ENCODE measurements at regions not wholly inside any gene's neighbourhood (a gene's known extent, or its start where the extent isn't known, plus 50 kb on each side); places are given as distances from the start of the nearest gene placed in this dataset.
"Not testable (repeated sequence)": the region's sequence is repeated elsewhere in the genome, so short reads cannot be mapped to it uniquely, and the experiment has no call there.

GRCh38 chr5:163165277-163165676 is 272.1 kb upstream of the CCNG1 start:
- Histone ChIP-seq H2AFZ (ENCODE audit: low read length) (no peak overlapping the region), H3K36me3 (ENCODE audit: control insufficient read depth, insufficient read depth, low read length) (no peaks in the 10 kb centered on the region), H3K4me1 (ENCODE audit: control insufficient read depth, extremely low read depth, insufficient read depth, low read length) (no peaks in the 10 kb centered on the region), H3K79me2 (ENCODE audit: control insufficient read depth, insufficient read depth, low read length) (no peaks in the 10 kb centered on the region), H3K9ac (ENCODE audit: insufficient read depth, low read length) (no peak overlapping the region), H3K4me3 (replicated peaks in 1 of 4; ENCODE audit: control extremely low read depth in 1 of 4, insufficient read depth in 1 of 4, low read depth in 3 of 4, low read length in 4 of 4) (no peak overlapping the region), H3K4me2 (ENCODE audit: extremely low read depth, insufficient read depth, low read length) (no peak overlapping the region), H3K27me3 (ENCODE audit: control insufficient read depth, insufficient read depth, low read length) (no peaks in the 10 kb centered on the region), H3K27ac (ENCODE audit: insufficient read depth, low read length) (no peak overlapping the region), H4K20me1 (ENCODE audit: control insufficient read depth, extremely low read depth, insufficient read depth, low read length) (no peaks in the 10 kb centered on the region), H3K9me3 (ENCODE audit: control insufficient read depth, insufficient read depth, low read depth, low read length) (no peaks in the 10 kb centered on the region)
- TF ChIP-seq CTCF (conservative IDR thresholded peaks at IDR 0.05 in 1 of 2, IDR thresholded peaks at IDR 0.05 in 1 of 2; ENCODE audit: low read depth in 1 of 2, low read length in 2 of 2), result no peak
- no peak for TF ChIP-seq EZH2 (IDR thresholded peaks at IDR 0.05; ENCODE audit: low read length, missing control alignments)
- DNase-seq (ENCODE audit: low read depth in 2 of 2), result no peak

GRCh38 chr5:163170161-163170560 is 267.2 kb upstream of the CCNG1 start:
- H2AFZ ChIP-seq (ENCODE audit: low read length); H3K9ac ChIP-seq (ENCODE audit: insufficient read depth, low read length); H3K4me2 ChIP-seq (ENCODE audit: extremely low read depth, insufficient read depth, low read length); H3K79me2 ChIP-seq (ENCODE audit: control insufficient read depth, insufficient read depth, low read length); H3K4me3 ChIP-seq (replicated peaks in 1 of 4; ENCODE audit: control extremely low read depth in 1 of 4, insufficient read depth in 1 of 4, low read depth in 3 of 4, low read length in 4 of 4); H3K27ac ChIP-seq (ENCODE audit: insufficient read depth, low read length); H4K20me1 ChIP-seq (ENCODE audit: control insufficient read depth, extremely low read depth, insufficient read depth, low read length); H3K9me3 ChIP-seq (ENCODE audit: control insufficient read depth, insufficient read depth, low read depth, low read length); H3K27me3 ChIP-seq (ENCODE audit: control insufficient read depth, insufficient read depth, low read length); H3K36me3 ChIP-seq (ENCODE audit: control insufficient read depth, insufficient read depth, low read length); H3K4me1 ChIP-seq (ENCODE audit: control insufficient read depth, extremely low read depth, insufficient read depth, low read length); DNase-seq (ENCODE audit: low read depth in 2 of 2): not testable (repeated sequence)

GRCh38 chr5:163172540-163173338 is 264.7 kb upstream of the CCNG1 start:
- Histone ChIP-seq H3K4me2 (ENCODE audit: extremely low read depth, insufficient read depth, low read length) (no peak overlapping the region), H3K36me3 (ENCODE audit: control insufficient read depth, insufficient read depth, low read length) (no peaks in the 10 kb centered on the region), H3K9ac (ENCODE audit: insufficient read depth, low read length) (no peak overlapping the region), H2AFZ (ENCODE audit: low read length) (no peak overlapping the region), H4K20me1 (ENCODE audit: control insufficient read depth, extremely low read depth, insufficient read depth, low read length) (no peaks in the 10 kb centered on the region), H3K9me3 (ENCODE audit: control insufficient read depth, insufficient read depth, low read depth, low read length) (no peaks in the 10 kb centered on the region), H3K79me2 (ENCODE audit: control insufficient read depth, insufficient read depth, low read length) (no peaks in the 10 kb centered on the region), H3K27ac (ENCODE audit: insufficient read depth, low read length) (no peak overlapping the region), H3K27me3 (ENCODE audit: control insufficient read depth, insufficient read depth, low read length) (no peaks in the 10 kb centered on the region), H3K4me3 (replicated peaks in 1 of 4; ENCODE audit: control extremely low read depth in 1 of 4, insufficient read depth in 1 of 4, low read depth in 3 of 4, low read length in 4 of 4) (no peak overlapping the region), H3K4me1 (ENCODE audit: control insufficient read depth, extremely low read depth, insufficient read depth, low read length) (no peaks in the 10 kb centered on the region)
- DNase-seq (ENCODE audit: low read depth in 2 of 2), result no peak
- TF ChIP-seq EZH2 (IDR thresholded peaks at IDR 0.05; ENCODE audit: low read length, missing control alignments) (no peak), CTCF (conservative IDR thresholded peaks at IDR 0.05 in 1 of 2, IDR thresholded peaks at IDR 0.05 in 1 of 2; ENCODE audit: low read depth in 1 of 2, low read length in 2 of 2) (no peak)
